Esophagus muscularis mucosa (tissue), 4 donors: ENCODE measurements at regions not wholly inside any gene's neighbourhood (a gene's known extent, or its start where the extent isn't known, plus 50 kb on each side); places are given as distances from the start of the nearest gene placed in this dataset.

Source experiments
- DNase-seq: peaks from one replicate; pipeline ENCODE4 v3.0.0-alpha.2; 2017; ENCODE audit errors: extremely low spot score
- H3K27ac ChIP-seq, 4 donors: fragments of 200-600 bp; sonication (generic); replicated peaks in 1 of 4; 1 replicate in 3 of 4; 2 replicates in 1 of 4; pipeline ENCODE4 v1.5.1; 2016 to 2019; ENCODE audit warnings: mild to moderate bottlenecking in 1 of 4
- H3K27me3 ChIP-seq, 4 donors: fragments of 200-600 bp; sonication (generic); one replicate each; pipeline versions ENCODE4 v1.5.1 to v1.6.0; 2016 to 2019
- H3K36me3 ChIP-seq, 4 donors: fragments of 200-600 bp; sonication (generic); one replicate each; pipeline ENCODE4 v1.5.1; 2016 to 2019
- H3K4me1 ChIP-seq, 4 donors: fragments of 200-600 bp; sonication (generic); one replicate each; pipeline ENCODE4 v1.5.1; 2016 to 2019
- H3K4me3 ChIP-seq, 4 donors: fragments of 200-600 bp; sonication (generic); 1 replicate in 2 of 4; 2 replicates in 2 of 4; pipeline ENCODE4 v1.5.1; 2016 to 2019; ENCODE audit warnings: mild to moderate bottlenecking in 4 of 4, moderate library complexity in 1 of 4
- H3K9me3 ChIP-seq, 4 donors: fragments of 200-600 bp; sonication (generic); 1 replicate in 3 of 4; 2 replicates in 1 of 4; pipeline ENCODE4 v1.5.1; 2016 to 2019
- CTCF ChIP-seq, 3 experiments: fragments of 200-600 bp in 2 of 3; fragments of 450-650 bp in 1 of 3; sonication (generic) in 2 of 3; IDR thresholded peaks; one replicate each; pipeline ENCODE4 v1.5.1; 2017 to 2019; ENCODE audit warnings: antibody characterized with exemption in 3 of 3, mild to moderate bottlenecking in 2 of 3, moderate library complexity in 1 of 3
- EP300 ChIP-seq: sonication (generic); formaldehyde crosslinking; IDR thresholded peaks from one replicate; pipeline ENCODE4 v1.6.1; 2017; ENCODE audit warnings: antibody characterized with exemption
- POLR2A ChIP-seq: fragments of 450-650 bp; IDR thresholded peaks from one replicate; pipeline ENCODE4 v1.6.1; 2017; ENCODE audit warnings: antibody characterized with exemption, moderate library complexity, mild to moderate bottlenecking, low read depth
- POLR2AphosphoS5 ChIP-seq, 2 donors: sonication (generic); formaldehyde crosslinking; IDR thresholded peaks; one replicate each; pipeline ENCODE4 v1.6.1; 2017; ENCODE audit warnings: antibody characterized with exemption in 2 of 2
- WGBS: methylation state at CpG from one replicate; pipeline ENCODE4 v1.1.5; 2018; 5-methylcytosine and 5-hydroxymethylcytosine counted together
- intact Hi-C: fragments of 100-400 bp; cut with DNase I; formaldehyde crosslinking; loops from one replicate; pipeline ENCODE4 v1.15.1; 2023

GRCh38 chr4:13097971-13098370 lies 386.2 kb downstream of the RAB28 start:
- Histone ChIP-seq H3K27me3 (no peaks in the 10 kb centered on the region), H3K9me3 (no peaks in the 10 kb centered on the region), H3K36me3 (no peaks in the 10 kb centered on the region), H3K4me1 (no peaks in the 10 kb centered on the region), H3K4me3 (no peak overlapping the region), H3K27ac (no peak overlapping the region)
- no peak for DNase-seq
- intact Hi-C loops, result no loop called here
- TF ChIP-seq CTCF (IDR thresholded peaks at IDR 0.05), result no peak
- TF ChIP-seq POLR2AphosphoS5 (IDR thresholded peaks at IDR 0.05), result no peak
- TF ChIP-seq POLR2A, result no peak
- WGBS, result 94% methylated on average over 3 of the region's 3 CpGs

GRCh38 chr4:13095722-13096121 lies 388.4 kb downstream of the RAB28 start:
- no peaks in the 10 kb centered on the region for H3K9me3 ChIP-seq
- TF ChIP-seq POLR2AphosphoS5 (IDR thresholded peaks at IDR 0.05), result no peak
- TF ChIP-seq POLR2A, result no peak
- TF ChIP-seq EP300, result no peak
- TF ChIP-seq CTCF (IDR thresholded peaks at IDR 0.05), result no peak
- WGBS, result 82% methylated on average over 1 of the region's 1 CpG
- no peak overlapping the region for H3K4me3 ChIP-seq
- no peak for DNase-seq
- no peak overlapping the region for H3K27ac ChIP-seq
- no peaks in the 10 kb centered on the region for H3K27me3 ChIP-seq
- peaks cover 0 to 8% (median 0%) of the 10 kb centered on the region in 4 donors for H3K4me1 ChIP-seq
- H3K36me3 ChIP-seq, result no peaks in the 10 kb centered on the region
- intact Hi-C loops, result no loop called here

GRCh38 chr4:13093170-13093569 lies 391.0 kb downstream of the RAB28 start:
- no peaks in the 10 kb centered on the region for H3K9me3 ChIP-seq
- H3K27ac ChIP-seq, result peak overlapping the region in 3 of 4 donors; percentile 18 to 45 (median 24)
- no peak overlapping the region for H3K4me3 ChIP-seq
- intact Hi-C loops, result no loop called here
- TF ChIP-seq EP300 (no peak), CTCF (IDR thresholded peaks at IDR 0.05) (no peak), POLR2AphosphoS5 (IDR thresholded peaks at IDR 0.05) (no peak), POLR2A (no peak)
- H3K27me3 ChIP-seq, result no peaks in the 10 kb centered on the region
- no peak for DNase-seq
- peaks cover 0 to 26% (median 18%) of the 10 kb centered on the region in 4 donors for H3K4me1 ChIP-seq
- no peaks in the 10 kb centered on the region for H3K36me3 ChIP-seq
- whole genome bisulfite sequencing, result 80% methylated on average over 2 of the region's 2 CpGs

- Histone ChIP-seq H3K9me3 (no peaks in the 10 kb centered on the region), H3K4me1 (peaks cover 0 to 26% (median 18%) of the 10 kb centered on the region in 4 donors), H3K4me3 (no peak overlapping the region), H3K36me3 (no peaks in the 10 kb centered on the region), H3K27me3 (no peaks in the 10 kb centered on the region), H3K27ac (peak overlapping the region; percentile 10 to 45 (median 21))
- WGBS, result 67% methylated on average over 1 of the region's 1 CpG
- intact Hi-C loops, result no loop called here
- TF ChIP-seq POLR2AphosphoS5 (IDR thresholded peaks at IDR 0.05) (peak; percentile 15 to 35), EP300 (no peak)
- no peak for DNase-seq
Observed at GRCh38 chr4:13092702-13093101, 391.4 kb downstream of the RAB28 start.

GRCh38 chr4:13089659-13089998 lies 394.5 kb downstream of the RAB28 start:
- Histone ChIP-seq H3K9me3 (no peaks in the 10 kb centered on the region), H3K4me1 (peaks cover 0 to 26% (median 18%) of the 10 kb centered on the region in 4 donors), H3K27me3 (no peaks in the 10 kb centered on the region), H3K36me3 (no peaks in the 10 kb centered on the region), H3K27ac (peak overlapping the region in 2 of 4 donors; percentile 17 to 25), H3K4me3 (no peak overlapping the region)
- intact Hi-C loops, result no loop called here
- DNase-seq, result no peak
- TF ChIP-seq POLR2A (no peak), EP300 (no peak), CTCF (IDR thresholded peaks at IDR 0.05) (no peak), POLR2AphosphoS5 (IDR thresholded peaks at IDR 0.05) (no peak)
